ENCODE measurements at regions not wholly inside any gene's neighbourhood (a gene's known extent, or its start where the extent isn't known, plus 50 kb on each side); places are given as distances from the start of the nearest gene placed in this dataset.

DNA sequence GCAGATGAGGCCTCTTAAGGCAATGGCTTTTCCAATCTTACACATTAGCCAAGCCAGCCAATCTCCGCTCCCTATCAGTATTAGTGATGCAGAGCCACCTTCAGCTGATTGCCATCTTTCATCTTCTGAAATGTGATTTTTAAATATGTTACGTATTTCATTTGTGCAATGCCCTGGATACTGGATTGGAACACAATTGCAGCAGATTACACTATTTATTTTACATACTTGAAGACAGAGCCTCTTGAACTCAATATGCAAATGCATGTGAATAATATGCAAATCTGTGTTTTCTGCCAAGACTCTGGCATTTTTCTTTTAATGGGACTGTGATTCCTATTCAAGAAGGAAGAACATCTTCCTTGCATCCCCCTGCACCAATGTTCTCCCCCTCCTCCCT, 90.5 kb downstream of the GRIN2B start:
- H3K27ac ChIP-seq: no peak overlapping the region
- no peaks in the 10 kb centered on the region for H3K4me1 ChIP-seq
- no peak for DNase-seq (ENCODE audit: low spot score in 2 of 2)
- no peaks in the 10 kb centered on the region for H3K36me3 ChIP-seq
- no peak for TF ChIP-seq POLR2A (IDR thresholded peaks at IDR 0.05)
- TF ChIP-seq, protein P1, sequence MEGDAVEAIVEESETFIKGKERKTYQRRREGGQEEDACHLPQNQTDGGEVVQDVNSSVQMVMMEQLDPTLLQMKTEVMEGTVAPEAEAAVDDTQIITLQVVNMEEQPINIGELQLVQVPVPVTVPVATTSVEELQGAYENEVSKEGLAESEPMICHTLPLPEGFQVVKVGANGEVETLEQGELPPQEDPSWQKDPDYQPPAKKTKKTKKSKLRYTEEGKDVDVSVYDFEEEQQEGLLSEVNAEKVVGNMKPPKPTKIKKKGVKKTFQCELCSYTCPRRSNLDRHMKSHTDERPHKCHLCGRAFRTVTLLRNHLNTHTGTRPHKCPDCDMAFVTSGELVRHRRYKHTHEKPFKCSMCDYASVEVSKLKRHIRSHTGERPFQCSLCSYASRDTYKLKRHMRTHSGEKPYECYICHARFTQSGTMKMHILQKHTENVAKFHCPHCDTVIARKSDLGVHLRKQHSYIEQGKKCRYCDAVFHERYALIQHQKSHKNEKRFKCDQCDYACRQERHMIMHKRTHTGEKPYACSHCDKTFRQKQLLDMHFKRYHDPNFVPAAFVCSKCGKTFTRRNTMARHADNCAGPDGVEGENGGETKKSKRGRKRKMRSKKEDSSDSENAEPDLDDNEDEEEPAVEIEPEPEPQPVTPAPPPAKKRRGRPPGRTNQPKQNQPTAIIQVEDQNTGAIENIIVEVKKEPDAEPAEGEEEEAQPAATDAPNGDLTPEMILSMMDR (IDR thresholded peaks at IDR 0.05): no peak
- no peak for TF ChIP-seq POLR2AphosphoS5 (IDR thresholded peaks at IDR 0.05)
- no peak for TF ChIP-seq EP300 (IDR thresholded peaks at IDR 0.05)
- H3K27me3 ChIP-seq: no peaks in the 10 kb centered on the region
- WGBS: 50% methylated on average over 2 of the region's 2 CpGs
- no peak overlapping the region for H3K4me3 ChIP-seq
- no peaks in the 10 kb centered on the region for H3K9me3 ChIP-seq

DNA sequence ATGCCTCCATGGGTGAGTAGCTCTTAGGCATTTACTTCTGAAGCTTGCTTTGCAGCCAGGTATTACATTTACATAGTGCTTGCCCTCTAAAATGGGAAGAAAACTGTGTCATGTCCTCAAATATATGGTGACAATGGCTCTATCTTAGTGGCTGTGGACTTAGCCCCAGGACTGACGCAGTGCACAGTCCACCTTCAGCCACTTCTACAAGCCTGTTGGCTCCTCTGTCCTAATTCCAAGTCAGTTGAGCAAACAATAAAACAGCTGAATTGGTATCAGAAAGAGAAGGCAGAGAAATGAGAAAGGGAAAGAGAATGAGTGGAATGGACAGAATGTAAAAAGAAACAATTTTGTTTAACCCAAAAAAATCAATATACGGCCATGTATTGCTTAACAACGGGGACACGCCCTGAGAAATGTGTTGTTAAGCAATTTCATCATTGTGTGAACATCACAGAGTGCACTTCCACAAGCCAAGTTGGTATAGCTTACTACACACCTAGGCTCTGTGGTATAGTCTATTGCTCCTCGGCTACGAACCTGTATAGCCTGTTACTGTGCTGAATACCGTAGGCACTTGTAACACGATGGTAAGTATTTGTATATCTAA, 93.5 kb downstream of the GRIN2B start:
- no peak overlapping the region for H3K4me3 ChIP-seq

DNA sequence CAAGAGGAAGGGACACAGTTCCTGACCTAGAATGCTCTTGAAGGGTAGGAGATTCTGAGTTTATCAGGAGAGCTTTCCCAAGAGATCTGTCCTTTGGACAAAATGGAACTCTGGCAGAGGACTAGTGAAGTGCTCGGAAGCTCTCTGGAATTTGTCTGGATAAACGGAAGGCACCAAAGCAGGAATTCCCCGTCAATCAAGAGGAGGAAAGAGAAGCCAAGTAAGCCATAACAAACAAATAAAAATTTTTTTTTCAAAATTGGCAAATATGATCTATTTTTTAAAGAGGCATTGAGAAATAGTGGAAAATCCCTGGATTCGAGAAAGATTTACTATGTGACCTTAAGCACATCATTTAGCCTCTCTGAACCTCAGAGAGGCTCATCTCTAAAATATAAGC, 99.2 kb downstream of the GRIN2B start:
- Histone ChIP-seq H3K27ac (no peak overlapping the region), H3K27me3 (no peaks in the 10 kb centered on the region), H3K36me3 (no peaks in the 10 kb centered on the region), H3K9me3 (no peaks in the 10 kb centered on the region), H3K4me3 (no peak overlapping the region), H3K4me1 (no peaks in the 10 kb centered on the region)
- WGBS: 42% methylated on average over 4 of the region's 4 CpGs
- DNase-seq (ENCODE audit: low spot score in 2 of 2): no peak
- TF ChIP-seq, protein P1 (IDR thresholded peaks at IDR 0.05): no peak
- TF ChIP-seq EP300 (IDR thresholded peaks at IDR 0.05): no peak
- no peak for TF ChIP-seq POLR2AphosphoS5 (IDR thresholded peaks at IDR 0.05)
- no peak for TF ChIP-seq POLR2A (IDR thresholded peaks at IDR 0.05)

More for the DNA sequence above, 93.5 kb downstream of the GRIN2B start:
- Histone ChIP-seq H3K27me3 (no peaks in the 10 kb centered on the region), H3K36me3 (no peaks in the 10 kb centered on the region), H3K4me1 (no peaks in the 10 kb centered on the region), H3K9me3 (no peaks in the 10 kb centered on the region), H3K27ac (no peak overlapping the region)
- 89% methylated on average over 8 of the region's 8 CpGs for WGBS
- DNase-seq (ENCODE audit: low spot score in 2 of 2): no peak
- no peak for TF ChIP-seq POLR2AphosphoS5 (IDR thresholded peaks at IDR 0.05)
- no peak for TF ChIP-seq POLR2A (IDR thresholded peaks at IDR 0.05)
- TF ChIP-seq EP300 (IDR thresholded peaks at IDR 0.05): no peak
- TF ChIP-seq, protein P1 (IDR thresholded peaks at IDR 0.05): no peak

DNA sequence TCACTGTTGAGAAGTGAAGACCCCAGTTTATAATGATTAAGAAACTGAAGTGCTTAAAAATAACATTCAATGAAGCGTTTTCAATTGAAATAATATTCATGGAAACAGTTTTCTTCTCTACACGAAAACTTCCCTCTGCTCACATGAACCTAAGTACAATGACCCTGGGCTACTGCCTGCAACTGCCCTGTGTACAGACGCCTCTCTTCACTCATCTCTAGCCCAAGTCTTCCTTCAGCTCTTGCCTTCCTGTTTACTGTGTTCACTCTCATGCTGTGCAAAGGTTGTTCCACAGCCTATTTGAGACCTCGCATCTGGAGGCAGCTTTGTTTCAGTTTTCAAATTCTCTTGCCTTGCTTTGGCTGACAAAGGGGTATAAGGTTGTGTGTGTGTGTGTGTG, 100.8 kb downstream of the GRIN2B start:
- H3K27me3 ChIP-seq: no peaks in the 10 kb centered on the region
- no peak overlapping the region for H3K4me3 ChIP-seq
- WGBS: 74% methylated on average over 4 of the region's 4 CpGs
- no peaks in the 10 kb centered on the region for H3K36me3 ChIP-seq
- no peaks in the 10 kb centered on the region for H3K9me3 ChIP-seq
- DNase-seq (ENCODE audit: low spot score in 2 of 2): no peak
- no peak overlapping the region for H3K27ac ChIP-seq
- H3K4me1 ChIP-seq: no peaks in the 10 kb centered on the region
- TF ChIP-seq, protein P1 (IDR thresholded peaks at IDR 0.05): no peak
- no peak for TF ChIP-seq POLR2A (IDR thresholded peaks at IDR 0.05)

DNA sequence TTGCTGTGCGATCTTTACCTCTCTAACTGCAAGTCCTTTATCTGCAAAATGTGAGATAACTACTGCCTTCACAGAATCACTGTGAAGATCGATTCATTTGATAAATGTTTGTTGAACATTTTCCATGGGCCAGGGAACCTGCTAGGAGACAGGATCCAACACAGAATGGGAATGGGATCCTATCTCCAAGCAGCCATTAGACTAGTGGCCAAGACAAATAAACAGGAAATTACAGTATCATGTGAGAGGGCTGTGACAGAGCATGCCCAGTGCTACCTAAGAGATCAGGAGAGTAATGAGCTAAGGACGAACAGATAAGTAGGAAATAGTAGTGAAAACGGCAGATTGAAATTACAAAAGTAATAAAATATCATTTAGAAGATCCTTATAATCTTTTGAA, 105.7 kb downstream of the GRIN2B start:
- 82% methylated on average over 4 of the region's 4 CpGs for WGBS
- H3K4me3 ChIP-seq: no peak overlapping the region
- no peak for DNase-seq (ENCODE audit: low spot score in 2 of 2)
- H3K9me3 ChIP-seq: no peaks in the 10 kb centered on the region
- no peaks in the 10 kb centered on the region for H3K36me3 ChIP-seq
- TF ChIP-seq EP300 (IDR thresholded peaks at IDR 0.05): no peak
- TF ChIP-seq POLR2AphosphoS5 (IDR thresholded peaks at IDR 0.05): no peak
- TF ChIP-seq, protein P1 (IDR thresholded peaks at IDR 0.05): no peak
- TF ChIP-seq POLR2A (IDR thresholded peaks at IDR 0.05): no peak
- no peaks in the 10 kb centered on the region for H3K27me3 ChIP-seq
- H3K4me1 ChIP-seq: no peaks in the 10 kb centered on the region
- H3K27ac ChIP-seq: no peak overlapping the region
